ENCODE measurements at regions not wholly inside any gene's neighbourhood (a gene's known extent, or its start where the extent isn't known, plus 50 kb on each side); places are given as distances from the start of the nearest gene placed in this dataset.
A peak's percentile ranks its signal among the peaks of the same experiment; 100 is the strongest.
"Not testable (repeated sequence)": the region's sequence is repeated elsewhere in the genome, so short reads cannot be mapped to it uniquely, and the experiment has no call there.

- no peak for DNase-seq
These were observed 366.0 kb downstream of the OMA1 start for GRCh38 chr1:58180537-58180936.

- DNase-seq = not testable (repeated sequence)
These were observed 377.4 kb downstream of the OMA1 start for GRCh38 chr1:58169160-58169559.

GRCh38 chr1:58167131-58167530 is 379.4 kb downstream of the OMA1 start:
- DNase-seq = not testable (repeated sequence)

- DNase-seq = no peak
These were observed 380.1 kb downstream of the OMA1 start for GRCh38 chr1:58166417-58166816.

GRCh38 chr1:58165073-58165472 is 381.5 kb downstream of the OMA1 start:
- DNase-seq = no peak

- peak; percentile 51 for DNase-seq
These were observed 383.5 kb downstream of the OMA1 start for GRCh38 chr1:58162952-58163550.

GRCh38 chr1:58159434-58159830 is 387.1 kb downstream of the OMA1 start:
- DNase-seq = no peak

GRCh38 chr1:58158506-58159433 is 387.8 kb downstream of the OMA1 start:
- no peak for DNase-seq

- no peak for DNase-seq
These were observed 388.5 kb downstream of the OMA1 start for GRCh38 chr1:58158016-58158415.

GRCh38 chr1:58157256-58157655 is 389.3 kb downstream of the OMA1 start:
- DNase-seq = no peak

GRCh38 chr1:58156831-58157230 is 389.7 kb downstream of the OMA1 start:
- no peak for DNase-seq

- DNase-seq = no peak
These were observed 390.4 kb downstream of the OMA1 start for GRCh38 chr1:58156124-58156468.

- DNase-seq = no peak
These were observed 391.0 kb downstream of the OMA1 start for GRCh38 chr1:58155418-58156123.

- no peak for DNase-seq
These were observed 392.3 kb downstream of the OMA1 start for GRCh38 chr1:58154256-58154655.

GRCh38 chr1:58152697-58153096 is 393.8 kb downstream of the OMA1 start:
- DNase-seq = no peak

GRCh38 chr1:58149271-58149812 is 397.2 kb downstream of the OMA1 start:
- DNase-seq = no peak

- no peak for DNase-seq
These were observed 401.7 kb downstream of the OMA1 start for GRCh38 chr1:58144698-58145270.

GRCh38 chr1:58143972-58144697 is 402.4 kb downstream of the OMA1 start:
- DNase-seq = no peak

GRCh38 chr1:58136387-58136786 is 410.1 kb downstream of the OMA1 start:
- no peak for DNase-seq

GRCh38 chr1:58135821-58136321 is 410.7 kb downstream of the OMA1 start:
- DNase-seq = no peak

GRCh38 chr1:58133562-58133961 is 413.0 kb downstream of the OMA1 start:
- DNase-seq = no peak

GRCh38 chr1:58123051-58123450 is 423.5 kb downstream of the OMA1 start:
- DNase-seq = no peak
